PC-3 (cell line): ENCODE measurements at regions not wholly inside any gene's neighbourhood (a gene's known extent, or its start where the extent isn't known, plus 50 kb on each side); places are given as distances from the start of the nearest gene placed in this dataset.

Experiments
- CTCF ChIP-seq: fragments of 300-600 bp; sonication (generic); conservative IDR thresholded peaks from 2 replicates; pipeline ENCODE4 v1.5.1; 2017; ENCODE audit warnings: antibody characterized with exemption, low read depth, mild to moderate bottlenecking, low read length
- EZH2 ChIP-seq: fragments of 300-600 bp; sonication (generic); IDR thresholded peaks from one replicate; pipeline ENCODE4 v1.6.1; 2017; ENCODE audit warnings: antibody characterized with exemption, mild to moderate bottlenecking, low read length; ENCODE audit not compliant: unreplicated experiment
- EZH2phosphoT487 ChIP-seq: fragments of 300-600 bp; sonication (generic); IDR thresholded peaks from 2 replicates; pipeline ENCODE4 v1.6.1; 2018; ENCODE audit warnings: mild to moderate bottlenecking, antibody characterized with exemption, low read length, borderline replicate concordance

- no peak for TF ChIP-seq EZH2
- TF ChIP-seq CTCF, result no peak
- TF ChIP-seq EZH2phosphoT487, result no peak
These were observed 471.4 kb downstream of the MAN2A1 start for GRCh38 chr5:110161162-110161561.
